ENCODE measurements at regions not wholly inside any gene's neighbourhood (a gene's known extent, or its start where the extent isn't known, plus 50 kb on each side); places are given as distances from the start of the nearest gene placed in this dataset.

GRCh38 chr11:45424411-45425180, 138.5 kb upstream of the SYT13 start:
- H3K4me3 ChIP-seq (ENCODE audit: low read depth, low read length), result no peak overlapping the region
- TF ChIP-seq CTCF (IDR thresholded peaks at IDR 0.05; ENCODE audit: control insufficient read depth, extremely low read depth, insufficient read depth), result no peak
- no peak for DNase-seq (ENCODE audit: low read depth)

GRCh38 chr11:45423475-45424120, 137.5 kb upstream of the SYT13 start:
- no peak overlapping the region for H3K4me3 ChIP-seq (ENCODE audit: low read depth, low read length)
- no peak for TF ChIP-seq CTCF (IDR thresholded peaks at IDR 0.05; ENCODE audit: control insufficient read depth, extremely low read depth, insufficient read depth)
- no peak for DNase-seq (ENCODE audit: low read depth)

DNA sequence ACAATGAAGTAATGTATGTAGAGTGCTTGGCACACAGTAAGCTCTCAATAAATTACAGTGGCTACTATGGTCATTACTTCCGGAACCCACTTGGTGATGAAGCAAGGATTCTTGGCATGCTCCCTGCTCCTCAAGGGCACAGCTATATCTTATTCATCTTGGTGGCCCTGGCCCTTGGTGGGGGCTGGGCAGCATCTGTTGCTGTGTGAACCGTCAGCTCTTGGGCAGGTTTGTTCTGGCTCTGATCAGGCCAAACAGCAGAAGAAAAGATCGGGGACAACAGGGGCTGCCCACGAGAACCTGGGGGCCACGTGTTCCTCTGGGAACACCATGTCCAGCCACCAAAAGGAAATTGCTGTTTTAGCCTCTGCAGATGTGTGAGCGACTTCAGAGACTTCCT, 136.9 kb upstream of the SYT13 start:
- DNase-seq (ENCODE audit: low read depth), result no peak
- no peak overlapping the region for H3K4me3 ChIP-seq (ENCODE audit: low read depth, low read length)
- no peak for TF ChIP-seq CTCF (IDR thresholded peaks at IDR 0.05; ENCODE audit: control insufficient read depth, extremely low read depth, insufficient read depth)

DNA sequence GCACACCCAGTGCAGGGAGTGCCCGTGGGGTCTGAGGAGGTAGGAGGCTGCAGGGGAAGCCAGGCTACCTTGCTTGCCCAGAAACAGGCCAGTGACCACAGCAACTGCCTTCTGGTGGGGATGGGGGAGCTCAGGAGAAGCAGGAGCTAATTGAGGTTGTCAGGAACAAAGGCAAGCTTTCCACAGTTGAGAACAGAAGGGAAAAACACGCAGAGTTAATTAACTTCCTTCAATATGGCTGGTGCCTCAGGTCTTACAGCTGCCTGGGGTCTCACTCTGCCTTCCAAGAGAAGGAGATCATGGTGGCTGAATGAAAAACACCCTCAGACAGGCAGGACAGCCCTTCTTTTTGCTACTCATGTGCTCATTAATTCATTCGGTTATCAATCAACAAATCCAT, 127.9 kb upstream of the SYT13 start:
- H3K4me3 ChIP-seq (ENCODE audit: low read depth, low read length), result no peak overlapping the region
- no peak for DNase-seq (ENCODE audit: low read depth)
- TF ChIP-seq CTCF (IDR thresholded peaks at IDR 0.05; ENCODE audit: control insufficient read depth, extremely low read depth, insufficient read depth), result no peak

GRCh38 chr11:45413156-45413858, 127.2 kb upstream of the SYT13 start:
- no peak for TF ChIP-seq CTCF (IDR thresholded peaks at IDR 0.05; ENCODE audit: control insufficient read depth, extremely low read depth, insufficient read depth)
- DNase-seq (ENCODE audit: low read depth), result no peak
- H3K4me3 ChIP-seq (ENCODE audit: low read depth, low read length), result no peak overlapping the region

- H3K4me3 ChIP-seq (ENCODE audit: low read depth, low read length), result no peak overlapping the region
- TF ChIP-seq CTCF (IDR thresholded peaks at IDR 0.05; ENCODE audit: control insufficient read depth, extremely low read depth, insufficient read depth), result no peak
- DNase-seq (ENCODE audit: low read depth), result no peak
These were observed 126.4 kb upstream of the SYT13 start for GRCh38 chr11:45412521-45412920.

All from LNCaP clone FGC (cell line).